ENCODE measurements at regions not wholly inside any gene's neighbourhood (a gene's known extent, or its start where the extent isn't known, plus 50 kb on each side); places are given as distances from the start of the nearest gene placed in this dataset.

GRCh38 chr1:38352869-38353268 is 306.3 kb upstream of the POU3F1 start:
- TF ChIP-seq CTCF (IDR thresholded peaks at IDR 0.05) = no peak
- no peak overlapping the region for H3K4me3 ChIP-seq
- no peaks in the 10 kb centered on the region for H3K4me1 ChIP-seq
- ATAC-seq = no peak
- no peaks in the 10 kb centered on the region for H3K36me3 ChIP-seq
- intact Hi-C loops (cut with DNase I) = no loop called here
- no peak overlapping the region for H3K27ac ChIP-seq
- no peaks in the 10 kb centered on the region for H3K9me3 ChIP-seq
- DNase-seq = no peak
- H3K27me3 ChIP-seq (ENCODE audit: low read depth) = no peaks in the 10 kb centered on the region

GRCh38 chr1:38347446-38348175 is 301.0 kb upstream of the POU3F1 start:
- Histone ChIP-seq H3K4me1 (no peaks in the 10 kb centered on the region), H3K27ac (no peak overlapping the region), H3K4me3 (no peak overlapping the region), H3K27me3 (ENCODE audit: low read depth) (no peaks in the 10 kb centered on the region), H3K36me3 (no peaks in the 10 kb centered on the region), H3K9me3 (no peaks in the 10 kb centered on the region)
- no peak for ATAC-seq
- no peak for TF ChIP-seq CTCF (IDR thresholded peaks at IDR 0.05)
- no peak for DNase-seq
- intact Hi-C loops (cut with DNase I) = no loop called here

- Histone ChIP-seq H3K36me3 (no peaks in the 10 kb centered on the region), H3K4me3 (no peak overlapping the region), H3K27me3 (ENCODE audit: low read depth) (no peaks in the 10 kb centered on the region), H3K27ac (no peak overlapping the region), H3K9me3 (no peaks in the 10 kb centered on the region), H3K4me1 (no peaks in the 10 kb centered on the region)
- intact Hi-C loops (cut with DNase I) = no loop called here
- ATAC-seq (no peak), DNase-seq (no peak)
- TF ChIP-seq CTCF (IDR thresholded peaks at IDR 0.05) = no peak
Measured at GRCh38 chr1:38344716-38345115, 298.1 kb upstream of the POU3F1 start.

- no peak for ATAC-seq
- no peak for DNase-seq
- no peaks in the 10 kb centered on the region for H3K36me3 ChIP-seq
- H3K27me3 ChIP-seq (ENCODE audit: low read depth) = no peaks in the 10 kb centered on the region
- no peak overlapping the region for H3K4me3 ChIP-seq
- H3K4me1 ChIP-seq = no peaks in the 10 kb centered on the region
- intact Hi-C loops (cut with DNase I) = no loop called here
- no peak overlapping the region for H3K27ac ChIP-seq
- no peak for TF ChIP-seq CTCF (IDR thresholded peaks at IDR 0.05)
- no peaks in the 10 kb centered on the region for H3K9me3 ChIP-seq
Measured at GRCh38 chr1:38341694-38342093, 295.1 kb upstream of the POU3F1 start.

- ATAC-seq (no peak), DNase-seq (no peak)
- no peak overlapping the region for H3K4me3 ChIP-seq
- no peak overlapping the region for H3K27ac ChIP-seq
- H3K27me3 ChIP-seq (ENCODE audit: low read depth) = no peaks in the 10 kb centered on the region
- no peaks in the 10 kb centered on the region for H3K4me1 ChIP-seq
- TF ChIP-seq CTCF (IDR thresholded peaks at IDR 0.05) = no peak
- H3K36me3 ChIP-seq = no peaks in the 10 kb centered on the region
- no peaks in the 10 kb centered on the region for H3K9me3 ChIP-seq
- intact Hi-C loops (cut with DNase I) = no loop called here
Measured at GRCh38 chr1:38340409-38340808, 293.8 kb upstream of the POU3F1 start.
